ENCODE measurements at regions not wholly inside any gene's neighbourhood (a gene's known extent, or its start where the extent isn't known, plus 50 kb on each side); places are given as distances from the start of the nearest gene placed in this dataset.
"Not testable (repeated sequence)": the region's sequence is repeated elsewhere in the genome, so short reads cannot be mapped to it uniquely, and the experiment has no call there.

- not testable (repeated sequence) for TF ChIP-seq NFE2L2 (conservative IDR thresholded peaks at IDR 0.05; ENCODE audit: low read length); NR3C1 (IDR thresholded peaks at IDR 0.05); CTCF (IDR thresholded peaks at IDR 0.05); EP300 (IDR thresholded peaks at IDR 0.05)
Observed at GRCh38 chr22:23497889-23498288, 82.2 kb downstream of the IGLL1 start.

All from A549 (cell line).